ENCODE measurements at regions not wholly inside any gene's neighbourhood (a gene's known extent, or its start where the extent isn't known, plus 50 kb on each side); places are given as distances from the start of the nearest gene placed in this dataset.

GRCh38 chr14:106844608-106845285 lies 1318.4 kb downstream of the TMEM121 start:
- DNase-seq, result peak; percentile 54 to 70 (median 60)
- Histone ChIP-seq H3K9me3 (replicated peaks in 1 of 3) (no peaks in the 10 kb centered on the region), H3K27me3 (no peaks in the 10 kb centered on the region), H3K4me3 (peak overlapping the region in 2 of 4 donors; percentile 5 to 47), H3K27ac (peak overlapping the region; percentile 24 to 91 (median 71)), H3K36me3 (replicated peaks in 1 of 2) (no peaks in the 10 kb centered on the region), H3K4me1 (replicated peaks in 1 of 2) (peaks cover 8 to 15% of the 10 kb centered on the region in 2 donors)
- TF ChIP-seq POLR2A (IDR thresholded peaks at IDR 0.05) (peak in 1 of 2 donors; percentile 43), CTCF (IDR thresholded peaks at IDR 0.05) (no peak)
- intact Hi-C loops (cut with DNase I), result no loop called here
- WGBS, 4 donors, result 22 to 59% (median 42%) methylated on average over 29 to 56 of the region's 56 CpGs

GRCh38 chr14:106845286-106846087 lies 1319.1 kb downstream of the TMEM121 start:
- DNase-seq, result peak in 2 of 7 donors; percentile 14 to 29
- Histone ChIP-seq H3K27me3 (no peaks in the 10 kb centered on the region), H3K27ac (peak overlapping the region; percentile 24 to 91 (median 71))

GRCh38 chr14:106846218-106846617 lies 1319.8 kb downstream of the TMEM121 start:
- no peaks in the 10 kb centered on the region for H3K36me3 ChIP-seq (replicated peaks in 1 of 2)
- peak overlapping the region in 2 of 5 donors; percentile 4 to 86 for H3K27ac ChIP-seq
- no peak overlapping the region for H3K4me3 ChIP-seq
- no peaks in the 10 kb centered on the region for H3K27me3 ChIP-seq
- TF ChIP-seq CTCF (IDR thresholded peaks at IDR 0.05) (no peak), POLR2A (IDR thresholded peaks at IDR 0.05) (no peak)
- peaks cover 8 to 13% of the 10 kb centered on the region in 2 donors for H3K4me1 ChIP-seq (replicated peaks in 1 of 2)
- 56 to 60% (median 57%) methylated on average over 2 of the region's 2 CpGs for WGBS, 4 donors
- DNase-seq, result no peak
- H3K9me3 ChIP-seq (replicated peaks in 1 of 3), result no peaks in the 10 kb centered on the region
- intact Hi-C loops (cut with DNase I), result no loop called here

More at GRCh38 chr14:106845286-106846087, 1319.1 kb downstream of the TMEM121 start:
- H3K9me3 ChIP-seq (replicated peaks in 1 of 3), result no peaks in the 10 kb centered on the region
- intact Hi-C loops (cut with DNase I), result no loop called here
- 41 to 58% (median 51%) methylated on average over 16 to 17 of the region's 17 CpGs for WGBS, 4 donors
- TF ChIP-seq CTCF (IDR thresholded peaks at IDR 0.05) (no peak), POLR2A (IDR thresholded peaks at IDR 0.05) (no peak)
- H3K4me1 ChIP-seq (replicated peaks in 1 of 2), result peaks cover 8 to 15% of the 10 kb centered on the region in 2 donors
- no peaks in the 10 kb centered on the region for H3K36me3 ChIP-seq (replicated peaks in 1 of 2)
- H3K4me3 ChIP-seq, result peak overlapping the region in 1 of 4 donors; percentile 47

GRCh38 chr14:106848330-106849121 lies 1322.1 kb downstream of the TMEM121 start:
- Histone ChIP-seq H3K4me1 (replicated peaks in 1 of 2) (peaks cover 0 to 5% of the 10 kb centered on the region in 2 donors), H3K36me3 (replicated peaks in 1 of 2) (no peaks in the 10 kb centered on the region), H3K27ac (no peak overlapping the region), H3K9me3 (replicated peaks in 1 of 3) (no peaks in the 10 kb centered on the region), H3K4me3 (no peak overlapping the region), H3K27me3 (no peaks in the 10 kb centered on the region)
- WGBS, 4 donors, result 30 to 53% (median 44%) methylated on average over 3 of the region's 3 CpGs
- intact Hi-C loops (cut with DNase I), result no loop called here
- TF ChIP-seq CTCF (IDR thresholded peaks at IDR 0.05) (peak in 3 of 6 experiments; percentile 10 to 28 (median 24)), POLR2A (IDR thresholded peaks at IDR 0.05) (no peak)
- peak in 6 of 7 donors; percentile 28 to 64 (median 54) for DNase-seq
